SK-N-SH treated with all-trans-retinoic acid at 6 μM for 48 hours (cell line): ENCODE measurements at regions not wholly inside any gene's neighbourhood (a gene's known extent, or its start where the extent isn't known, plus 50 kb on each side); places are given as distances from the start of the nearest gene placed in this dataset.

Experiments used
- ATAC-seq: fragments of 200-7000 bp; cut with Tn5 transposase; 3 replicates; pipeline ENCODE4 v1.9.1; 2020; ENCODE audit warnings: mild to moderate bottlenecking, moderate library complexity
- ARNTL ChIP-seq: fragments of 450-650 bp; formaldehyde crosslinking; IDR thresholded peaks from 2 replicates; pipeline ENCODE4 v1.5.0; 2020; ENCODE audit warnings: low read depth, mild to moderate bottlenecking, moderate library complexity, borderline replicate concordance
- BACH2 ChIP-seq: fragments of 250-450 bp; sonication (Bioruptor Pico); IDR thresholded peaks from 2 replicates; pipeline ENCODE4 v1.9.0; 2021; ENCODE audit warnings: mild to moderate bottlenecking, borderline replicate concordance
- CSDC2 ChIP-seq: fragments of 250-450 bp; sonication (Bioruptor Pico); IDR thresholded peaks from 2 replicates; pipeline ENCODE4 v1.5.0; 2020; ENCODE audit warnings: mild to moderate bottlenecking, moderate library complexity
- CSRNP3 ChIP-seq: fragments of 250-450 bp; sonication (Bioruptor Pico); IDR thresholded peaks from 2 replicates; pipeline ENCODE4 v1.5.1; 2021; ENCODE audit warnings: mild to moderate bottlenecking, moderate library complexity
- ESRRG ChIP-seq: fragments of 250-450 bp; sonication (Bioruptor Pico); IDR thresholded peaks from 2 replicates; pipeline ENCODE4 v1.6.1; 2021; ENCODE audit warnings: mild to moderate bottlenecking
- GLIS3 ChIP-seq: fragments of 250-450 bp; sonication (Bioruptor Pico); IDR thresholded peaks from 2 replicates; pipeline ENCODE4 v1.5.0; 2020; ENCODE audit warnings: mild to moderate bottlenecking, moderate library complexity
- OSR1 ChIP-seq: fragments of 250-450 bp; sonication (Bioruptor Pico); IDR thresholded peaks from 2 replicates; pipeline ENCODE4 v1.8.0; 2022; ENCODE audit warnings: moderate library complexity, mild to moderate bottlenecking, inconsistent platforms
- POU6F1 ChIP-seq: fragments of 250-450 bp; sonication (Bioruptor Pico); IDR thresholded peaks from 2 replicates; pipeline ENCODE4 v1.8.0; 2021; ENCODE audit warnings: low read depth, mild to moderate bottlenecking, moderate library complexity, borderline replicate concordance
- PPARA ChIP-seq: fragments of 250-450 bp; sonication (Bioruptor Pico); IDR thresholded peaks from 2 replicates; pipeline ENCODE4 v1.5.0; 2020; ENCODE audit warnings: mild to moderate bottlenecking, borderline replicate concordance
- RARB ChIP-seq: fragments of 250-450 bp; sonication (Bioruptor Pico); IDR thresholded peaks from 2 replicates; pipeline ENCODE4 v1.8.0; 2021; ENCODE audit warnings: mild to moderate bottlenecking, moderate library complexity
- SNAI2 ChIP-seq: fragments of 250-450 bp; sonication (Bioruptor Pico); IDR thresholded peaks from 2 replicates; pipeline ENCODE4 v1.5.0; 2020; ENCODE audit warnings: mild to moderate bottlenecking, moderate library complexity
- TOX ChIP-seq: fragments of 250-450 bp; sonication (Bioruptor Pico); IDR thresholded peaks from 2 replicates; pipeline ENCODE4 v1.8.0; 2021; ENCODE audit warnings: mild to moderate bottlenecking, moderate library complexity, borderline replicate concordance
- ZC3H10 ChIP-seq: fragments of 250-450 bp; sonication (Bioruptor Pico); IDR thresholded peaks from 2 replicates; pipeline ENCODE4 v1.5.1; 2021; ENCODE audit warnings: mild to moderate bottlenecking, moderate library complexity
- ZFP3 ChIP-seq: fragments of 250-450 bp; sonication (Bioruptor Pico); IDR thresholded peaks from 2 replicates; pipeline ENCODE4 v1.5.0; 2020; ENCODE audit warnings: mild to moderate bottlenecking, moderate library complexity
- ZNF565 ChIP-seq: fragments of 450-650 bp; formaldehyde crosslinking; conservative IDR thresholded peaks from 2 replicates; pipeline ENCODE4 v1.5.0; 2020; ENCODE audit warnings: low read depth, mild to moderate bottlenecking, moderate library complexity
- ZNF70 ChIP-seq: fragments of 450-650 bp; formaldehyde crosslinking; IDR thresholded peaks from 2 replicates; pipeline ENCODE4 v1.5.0; 2020; ENCODE audit warnings: mild to moderate bottlenecking, moderate library complexity
- ZNF8 ChIP-seq: fragments of 450-650 bp; formaldehyde crosslinking; IDR thresholded peaks from 2 replicates; pipeline ENCODE4 v1.5.0; 2020; ENCODE audit warnings: mild to moderate bottlenecking, moderate library complexity
- TF ChIP-seq, protein P1 (sequence below): fragments of 250-450 bp; sonication (Bioruptor Pico); IDR thresholded peaks from 2 replicates; pipeline ENCODE4 v1.5.0; 2020; ENCODE audit warnings: mild to moderate bottlenecking, moderate library complexity
- TF ChIP-seq, protein P2 (sequence below): fragments of 250-450 bp; sonication (Bioruptor Pico); IDR thresholded peaks from 2 replicates; pipeline ENCODE4 v1.8.0; 2020; ENCODE audit warnings: mild to moderate bottlenecking, moderate library complexity, borderline replicate concordance
- TF ChIP-seq, protein P3 (sequence below): fragments of 250-450 bp; sonication (Bioruptor Pico); IDR thresholded peaks from 2 replicates; pipeline ENCODE4 v1.5.1; 2020; ENCODE audit warnings: low read depth, mild to moderate bottlenecking, moderate library complexity

DNA sequence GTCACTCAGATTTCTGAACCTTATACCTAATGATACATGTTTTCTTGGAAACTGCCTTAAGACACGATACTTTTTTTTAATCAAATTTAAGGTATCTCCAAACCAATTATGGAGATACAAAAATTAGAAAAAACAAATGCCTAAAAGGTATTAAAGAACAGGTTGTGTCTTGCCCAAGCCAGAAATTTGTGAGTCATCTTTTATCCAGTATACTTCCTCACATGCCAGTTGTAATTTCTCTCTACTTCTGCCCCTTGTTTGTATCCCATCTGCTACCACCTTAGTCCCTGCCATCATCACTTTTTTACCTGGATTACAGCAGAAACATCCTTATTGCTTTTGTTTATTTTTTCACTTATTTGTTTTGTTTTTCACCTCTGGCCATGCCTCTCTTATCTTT lies 571.2 kb upstream of the DAB2 start (continued):
- TF ChIP-seq, protein P1, sequence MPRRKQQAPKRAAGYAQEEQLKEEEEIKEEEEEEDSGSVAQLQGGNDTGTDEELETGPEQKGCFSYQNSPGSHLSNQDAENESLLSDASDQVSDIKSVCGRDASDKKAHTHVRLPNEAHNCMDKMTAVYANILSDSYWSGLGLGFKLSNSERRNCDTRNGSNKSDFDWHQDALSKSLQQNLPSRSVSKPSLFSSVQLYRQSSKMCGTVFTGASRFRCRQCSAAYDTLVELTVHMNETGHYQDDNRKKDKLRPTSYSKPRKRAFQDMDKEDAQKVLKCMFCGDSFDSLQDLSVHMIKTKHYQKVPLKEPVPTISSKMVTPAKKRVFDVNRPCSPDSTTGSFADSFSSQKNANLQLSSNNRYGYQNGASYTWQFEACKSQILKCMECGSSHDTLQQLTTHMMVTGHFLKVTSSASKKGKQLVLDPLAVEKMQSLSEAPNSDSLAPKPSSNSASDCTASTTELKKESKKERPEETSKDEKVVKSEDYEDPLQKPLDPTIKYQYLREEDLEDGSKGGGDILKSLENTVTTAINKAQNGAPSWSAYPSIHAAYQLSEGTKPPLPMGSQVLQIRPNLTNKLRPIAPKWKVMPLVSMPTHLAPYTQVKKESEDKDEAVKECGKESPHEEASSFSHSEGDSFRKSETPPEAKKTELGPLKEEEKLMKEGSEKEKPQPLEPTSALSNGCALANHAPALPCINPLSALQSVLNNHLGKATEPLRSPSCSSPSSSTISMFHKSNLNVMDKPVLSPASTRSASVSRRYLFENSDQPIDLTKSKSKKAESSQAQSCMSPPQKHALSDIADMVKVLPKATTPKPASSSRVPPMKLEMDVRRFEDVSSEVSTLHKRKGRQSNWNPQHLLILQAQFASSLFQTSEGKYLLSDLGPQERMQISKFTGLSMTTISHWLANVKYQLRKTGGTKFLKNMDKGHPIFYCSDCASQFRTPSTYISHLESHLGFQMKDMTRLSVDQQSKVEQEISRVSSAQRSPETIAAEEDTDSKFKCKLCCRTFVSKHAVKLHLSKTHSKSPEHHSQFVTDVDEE (CRISPR knock-in tag) = no peak
- no peak for TF ChIP-seq SNAI2
- TF ChIP-seq ARNTL (CRISPR knock-in tag) = no peak
- no peak for TF ChIP-seq ZNF565 (CRISPR knock-in tag)

DNA sequence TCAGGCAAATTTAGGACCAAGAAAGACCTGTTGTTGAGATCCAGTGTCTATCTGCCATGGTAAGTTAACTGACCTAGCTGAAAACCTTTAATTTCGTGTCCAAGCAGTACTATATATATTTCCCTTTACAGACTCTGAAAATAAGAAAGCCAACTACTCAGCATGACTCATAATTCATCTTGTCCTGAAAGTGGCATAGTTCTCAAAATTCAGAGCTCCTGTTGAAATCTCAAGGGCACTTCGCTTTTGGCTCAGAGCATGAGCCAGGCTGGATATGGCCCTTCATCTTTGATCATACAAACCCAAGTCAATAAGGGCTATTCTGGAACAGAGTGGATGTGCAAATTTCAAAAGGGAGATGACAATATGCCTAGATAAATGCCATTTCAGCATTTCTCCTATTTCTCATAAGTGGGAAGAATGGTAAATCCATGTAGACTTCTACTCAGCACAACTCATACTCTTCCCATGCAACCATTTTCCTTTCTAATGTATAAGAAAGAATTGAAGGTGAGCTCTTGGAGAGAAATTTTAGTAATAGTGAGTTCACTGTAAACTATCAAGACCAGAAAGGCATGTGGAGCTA lies 567.9 kb upstream of the DAB2 start:
- no peak for ATAC-seq
- no peak for TF ChIP-seq ESRRG (CRISPR knock-in tag)
- no peak for TF ChIP-seq RARB (CRISPR knock-in tag)
- no peak for TF ChIP-seq TOX (CRISPR knock-in tag)
- no peak for TF ChIP-seq PPARA (CRISPR knock-in tag)
- TF ChIP-seq ZNF70 = no peak
- TF ChIP-seq ZNF8 (CRISPR knock-in tag) = no peak
- TF ChIP-seq SNAI2 = no peak
- no peak for TF ChIP-seq ARNTL (CRISPR knock-in tag)
- TF ChIP-seq BACH2 = no peak
- TF ChIP-seq, protein P2, sequence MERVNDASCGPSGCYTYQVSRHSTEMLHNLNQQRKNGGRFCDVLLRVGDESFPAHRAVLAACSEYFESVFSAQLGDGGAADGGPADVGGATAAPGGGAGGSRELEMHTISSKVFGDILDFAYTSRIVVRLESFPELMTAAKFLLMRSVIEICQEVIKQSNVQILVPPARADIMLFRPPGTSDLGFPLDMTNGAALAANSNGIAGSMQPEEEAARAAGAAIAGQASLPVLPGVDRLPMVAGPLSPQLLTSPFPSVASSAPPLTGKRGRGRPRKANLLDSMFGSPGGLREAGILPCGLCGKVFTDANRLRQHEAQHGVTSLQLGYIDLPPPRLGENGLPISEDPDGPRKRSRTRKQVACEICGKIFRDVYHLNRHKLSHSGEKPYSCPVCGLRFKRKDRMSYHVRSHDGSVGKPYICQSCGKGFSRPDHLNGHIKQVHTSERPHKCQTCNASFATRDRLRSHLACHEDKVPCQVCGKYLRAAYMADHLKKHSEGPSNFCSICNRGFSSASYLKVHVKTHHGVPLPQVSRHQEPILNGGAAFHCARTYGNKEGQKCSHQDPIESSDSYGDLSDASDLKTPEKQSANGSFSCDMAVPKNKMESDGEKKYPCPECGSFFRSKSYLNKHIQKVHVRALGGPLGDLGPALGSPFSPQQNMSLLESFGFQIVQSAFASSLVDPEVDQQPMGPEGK = no peak
- TF ChIP-seq ZNF565 (CRISPR knock-in tag) = no peak
- TF ChIP-seq, all 23 proteins: peak for 0

- TF ChIP-seq CSDC2 (CRISPR knock-in tag) (no peak), ZNF565 (CRISPR knock-in tag) (no peak), ZC3H10 (CRISPR knock-in tag) (no peak), TOX (CRISPR knock-in tag) (no peak), BACH2 (no peak)
- no peak for ATAC-seq
Measured at GRCh38 chr5:39986614-39987013, 561.8 kb upstream of the DAB2 start.

GRCh38 chr5:39980056-39980455 lies 555.3 kb upstream of the DAB2 start:
- no peak for ATAC-seq

More at GRCh38 chr5:39980056-39980455, 555.3 kb upstream of the DAB2 start:
- no peak for TF ChIP-seq ZFP3
- no peak for TF ChIP-seq ESRRG (CRISPR knock-in tag)
- TF ChIP-seq, protein P2 = no peak
- TF ChIP-seq CSDC2 (CRISPR knock-in tag) = no peak
- no peak for TF ChIP-seq GLIS3 (CRISPR knock-in tag)
- no peak for TF ChIP-seq OSR1 (CRISPR knock-in tag)
- no peak for TF ChIP-seq PPARA (CRISPR knock-in tag)
- TF ChIP-seq TOX (CRISPR knock-in tag) = no peak
- no peak for TF ChIP-seq CSRNP3 (CRISPR knock-in tag)
- TF ChIP-seq, protein P3, sequence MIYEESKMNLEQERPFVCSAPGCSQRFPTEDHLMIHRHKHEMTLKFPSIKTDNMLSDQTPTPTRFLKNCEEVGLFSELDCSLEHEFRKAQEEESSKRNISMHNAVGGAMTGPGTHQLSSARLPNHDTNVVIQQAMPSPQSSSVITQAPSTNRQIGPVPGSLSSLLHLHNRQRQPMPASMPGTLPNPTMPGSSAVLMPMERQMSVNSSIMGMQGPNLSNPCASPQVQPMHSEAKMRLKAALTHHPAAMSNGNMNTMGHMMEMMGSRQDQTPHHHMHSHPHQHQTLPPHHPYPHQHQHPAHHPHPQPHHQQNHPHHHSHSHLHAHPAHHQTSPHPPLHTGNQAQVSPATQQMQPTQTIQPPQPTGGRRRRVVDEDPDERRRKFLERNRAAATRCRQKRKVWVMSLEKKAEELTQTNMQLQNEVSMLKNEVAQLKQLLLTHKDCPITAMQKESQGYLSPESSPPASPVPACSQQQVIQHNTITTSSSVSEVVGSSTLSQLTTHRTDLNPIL (CRISPR knock-in tag) = no peak
- TF ChIP-seq RARB (CRISPR knock-in tag) = no peak
- no peak for TF ChIP-seq SNAI2
- no peak for TF ChIP-seq ZNF70
- no peak for TF ChIP-seq ZNF8 (CRISPR knock-in tag)
- TF ChIP-seq ZNF565 (CRISPR knock-in tag) = no peak
- TF ChIP-seq BACH2 = no peak
- no peak for TF ChIP-seq POU6F1 (CRISPR knock-in tag)
- no peak for TF ChIP-seq ARNTL (CRISPR knock-in tag)
- TF ChIP-seq, all 23 proteins: peak for 0
